ENCODE measurements at regions not wholly inside any gene's neighbourhood (a gene's known extent, or its start where the extent isn't known, plus 50 kb on each side); places are given as distances from the start of the nearest gene placed in this dataset.

DNA sequence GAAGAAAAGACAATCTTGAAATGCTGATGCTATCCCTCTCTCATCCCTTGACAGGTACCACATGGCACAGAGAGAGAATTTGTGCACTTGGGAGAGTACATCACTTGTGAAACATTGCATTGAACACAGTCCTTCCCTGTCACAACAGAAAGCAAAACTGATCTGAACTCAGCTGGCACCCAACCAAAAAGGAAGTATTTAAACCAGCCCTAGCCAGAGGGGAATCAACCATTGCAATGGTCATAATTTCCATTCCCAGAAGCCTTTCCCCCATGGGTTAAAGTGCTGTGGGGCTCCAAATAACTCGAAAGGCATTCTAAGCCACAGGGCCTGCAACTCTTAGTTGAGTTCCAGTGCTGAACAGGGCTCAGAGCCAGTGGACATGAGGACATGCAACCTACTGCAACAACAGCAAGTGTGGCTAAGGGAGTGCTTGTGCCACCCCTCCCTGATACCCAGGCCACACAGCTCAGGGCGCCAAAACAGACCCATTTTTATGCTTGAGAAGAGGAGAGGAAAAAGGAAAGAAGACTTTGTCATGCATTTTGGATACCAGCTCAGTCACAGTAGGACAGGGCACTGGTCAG lies 530.8 kb upstream of the BCHE start:
- H3K79me2 ChIP-seq (ENCODE audit: insufficient read depth) = no peaks in the 10 kb centered on the region
- H2AFZ ChIP-seq = no peak overlapping the region
- TF ChIP-seq EZH2phosphoT487 (IDR thresholded peaks at IDR 0.05; ENCODE audit: insufficient read depth, low read depth) = no peak
- no peak for TF ChIP-seq EZH2 (IDR thresholded peaks at IDR 0.05; ENCODE audit: insufficient read depth, poor library complexity, severe bottlenecking)
- no peaks in the 10 kb centered on the region for H3K4me1 ChIP-seq (ENCODE audit: insufficient read depth)
- in situ Hi-C loops (cut with MboI) = no loop called here
- H3K9me3 ChIP-seq (ENCODE audit: low read depth) = no peaks in the 10 kb centered on the region
- DNase-seq = no peak
- WGBS, 2 experiments (ENCODE audit: low coverage in 1 of 2, low lambda C conversion rate in 2 of 2, missing lambda C conversion rate in 2 of 2) = 0% methylated on average over 1 to 2 of the region's 2 CpGs
- no peaks in the 10 kb centered on the region for H3K27me3 ChIP-seq (replicated peaks; ENCODE audit: insufficient read depth)
- no peak overlapping the region for H3K9ac ChIP-seq
- no peaks in the 10 kb centered on the region for H3K9me2 ChIP-seq (ENCODE audit: insufficient read depth)
- no peaks in the 10 kb centered on the region for H4K20me1 ChIP-seq (ENCODE audit: insufficient read depth)
- no peak overlapping the region for H3K27ac ChIP-seq
- no peak overlapping the region for H3K4me2 ChIP-seq (ENCODE audit: unreplicated experiment)
- H3F3A ChIP-seq (ENCODE audit: insufficient read depth) = no peaks in the 10 kb centered on the region
- no peak overlapping the region for H3K4me3 ChIP-seq
- H3K36me3 ChIP-seq (ENCODE audit: low read depth) = no peaks in the 10 kb centered on the region

DNA sequence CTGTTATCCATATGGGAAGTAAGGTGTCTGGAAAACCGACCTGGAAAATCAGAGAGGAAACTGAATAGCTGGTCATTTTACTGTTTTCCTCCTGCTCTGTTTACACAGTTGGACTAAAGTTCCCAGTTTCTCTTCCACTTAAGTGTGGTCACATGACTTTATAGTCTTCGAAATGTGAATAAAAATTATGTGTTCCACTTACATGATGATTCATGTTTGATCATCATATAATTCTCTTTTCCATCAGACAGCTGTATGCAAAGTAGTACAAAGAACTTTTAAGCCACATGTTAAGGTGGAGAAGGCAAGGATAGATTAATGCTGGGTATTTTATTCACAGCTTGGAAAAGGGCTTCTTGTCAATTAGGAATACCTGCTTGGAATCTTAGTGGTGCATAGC lies 525.5 kb upstream of the BCHE start:
- H3F3A ChIP-seq (ENCODE audit: insufficient read depth) = no peaks in the 10 kb centered on the region
- H3K36me3 ChIP-seq (ENCODE audit: low read depth) = no peaks in the 10 kb centered on the region
- no peaks in the 10 kb centered on the region for H4K20me1 ChIP-seq (ENCODE audit: insufficient read depth)
- no peak overlapping the region for H2AFZ ChIP-seq
- no peaks in the 10 kb centered on the region for H3K79me2 ChIP-seq (ENCODE audit: insufficient read depth)
- H3K9me2 ChIP-seq (ENCODE audit: insufficient read depth) = no peaks in the 10 kb centered on the region
- H3K27me3 ChIP-seq (replicated peaks; ENCODE audit: insufficient read depth) = no peaks in the 10 kb centered on the region
- in situ Hi-C loops (cut with MboI) = no loop called here
- no peaks in the 10 kb centered on the region for H3K4me1 ChIP-seq (ENCODE audit: insufficient read depth)
- no peak overlapping the region for H3K9ac ChIP-seq
- WGBS, 2 experiments (ENCODE audit: low coverage in 1 of 2, low lambda C conversion rate in 2 of 2, missing lambda C conversion rate in 2 of 2) = 7 to 8% methylated on average over 2 of the region's 2 CpGs
- H3K4me2 ChIP-seq (ENCODE audit: unreplicated experiment) = no peak overlapping the region
- no peaks in the 10 kb centered on the region for H3K9me3 ChIP-seq (ENCODE audit: low read depth)
- no peak for DNase-seq
- no peak for TF ChIP-seq EZH2 (IDR thresholded peaks at IDR 0.05; ENCODE audit: insufficient read depth, poor library complexity, severe bottlenecking)
- no peak for TF ChIP-seq EZH2phosphoT487 (IDR thresholded peaks at IDR 0.05; ENCODE audit: insufficient read depth, low read depth)
- no peak overlapping the region for H3K27ac ChIP-seq
- no peak overlapping the region for H3K4me3 ChIP-seq

DNA sequence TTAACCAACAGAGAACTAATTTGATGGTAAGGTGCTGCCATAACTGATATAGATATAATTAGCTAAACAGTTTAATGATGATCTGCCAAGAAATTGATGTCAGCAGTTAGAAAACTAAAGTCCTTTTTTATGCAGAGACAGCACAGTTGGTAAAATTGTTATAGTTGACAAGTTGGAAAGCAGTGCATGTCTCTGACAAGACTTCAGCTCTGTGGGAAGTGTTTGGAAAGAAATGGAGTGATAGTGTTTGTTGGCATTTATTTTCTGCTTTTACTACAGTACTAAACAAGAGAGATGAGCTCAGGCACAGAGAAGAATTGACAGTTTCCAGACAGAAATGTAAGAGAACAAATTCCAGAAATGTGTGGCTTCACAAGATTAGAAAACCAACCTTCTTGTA lies 523.5 kb upstream of the BCHE start:
- H3K9me3 ChIP-seq (ENCODE audit: low read depth) = no peaks in the 10 kb centered on the region
- no peak overlapping the region for H2AFZ ChIP-seq
- no peaks in the 10 kb centered on the region for H3K79me2 ChIP-seq (ENCODE audit: insufficient read depth)
- no peak overlapping the region for H3K4me3 ChIP-seq
- H3K27ac ChIP-seq = no peak overlapping the region
- H3K9ac ChIP-seq = no peak overlapping the region
- no peaks in the 10 kb centered on the region for H4K20me1 ChIP-seq (ENCODE audit: insufficient read depth)
- no peak overlapping the region for H3K4me2 ChIP-seq (ENCODE audit: unreplicated experiment)
- DNase-seq = no peak
- no peaks in the 10 kb centered on the region for H3K4me1 ChIP-seq (ENCODE audit: insufficient read depth)
- H3K9me2 ChIP-seq (ENCODE audit: insufficient read depth) = no peaks in the 10 kb centered on the region
- no peaks in the 10 kb centered on the region for H3F3A ChIP-seq (ENCODE audit: insufficient read depth)
- in situ Hi-C loops (cut with MboI) = no loop called here
- no peaks in the 10 kb centered on the region for H3K36me3 ChIP-seq (ENCODE audit: low read depth)
- no peaks in the 10 kb centered on the region for H3K27me3 ChIP-seq (replicated peaks; ENCODE audit: insufficient read depth)
- TF ChIP-seq EZH2 (IDR thresholded peaks at IDR 0.05; ENCODE audit: insufficient read depth, poor library complexity, severe bottlenecking) (no peak), EZH2phosphoT487 (IDR thresholded peaks at IDR 0.05; ENCODE audit: insufficient read depth, low read depth) (no peak)

- no peak for TF ChIP-seq EZH2phosphoT487 (IDR thresholded peaks at IDR 0.05; ENCODE audit: insufficient read depth, low read depth)
- TF ChIP-seq EZH2 (IDR thresholded peaks at IDR 0.05; ENCODE audit: insufficient read depth, poor library complexity, severe bottlenecking) = no peak
- WGBS, 2 experiments (ENCODE audit: low coverage in 1 of 2, low lambda C conversion rate in 2 of 2, missing lambda C conversion rate in 2 of 2) = 4% methylated on average over 1 of the region's 1 CpG
- no peaks in the 10 kb centered on the region for H4K20me1 ChIP-seq (ENCODE audit: insufficient read depth)
- no peaks in the 10 kb centered on the region for H3K79me2 ChIP-seq (ENCODE audit: insufficient read depth)
- no peak overlapping the region for H3K4me3 ChIP-seq
- H3K9me2 ChIP-seq (ENCODE audit: insufficient read depth) = no peaks in the 10 kb centered on the region
- H3K27me3 ChIP-seq (replicated peaks; ENCODE audit: insufficient read depth) = no peaks in the 10 kb centered on the region
- no peaks in the 10 kb centered on the region for H3F3A ChIP-seq (ENCODE audit: insufficient read depth)
- H3K9ac ChIP-seq = no peak overlapping the region
- H3K9me3 ChIP-seq (ENCODE audit: low read depth) = peaks cover 2% of the 10 kb centered on the region
- no peak overlapping the region for H3K4me2 ChIP-seq (ENCODE audit: unreplicated experiment)
- no peak overlapping the region for H3K27ac ChIP-seq
- DNase-seq = no peak
- no peaks in the 10 kb centered on the region for H3K4me1 ChIP-seq (ENCODE audit: insufficient read depth)
- in situ Hi-C loops (cut with MboI) = no loop called here
- no peaks in the 10 kb centered on the region for H3K36me3 ChIP-seq (ENCODE audit: low read depth)
- no peak overlapping the region for H2AFZ ChIP-seq
These were observed 514.2 kb upstream of the BCHE start for GRCh38 chr3:166351461-166351860.

GRCh38 chr3:166340604-166341266 lies 503.5 kb upstream of the BCHE start:
- H3K4me3 ChIP-seq = no peak overlapping the region
- H3K27me3 ChIP-seq (replicated peaks; ENCODE audit: insufficient read depth) = no peaks in the 10 kb centered on the region
- no peak for DNase-seq
- no peaks in the 10 kb centered on the region for H4K20me1 ChIP-seq (ENCODE audit: insufficient read depth)
- H3K9me3 ChIP-seq (ENCODE audit: low read depth) = no peaks in the 10 kb centered on the region
- H3K9ac ChIP-seq = no peak overlapping the region
- no peak overlapping the region for H3K27ac ChIP-seq
- TF ChIP-seq EZH2 (IDR thresholded peaks at IDR 0.05; ENCODE audit: insufficient read depth, poor library complexity, severe bottlenecking) (no peak), EZH2phosphoT487 (IDR thresholded peaks at IDR 0.05; ENCODE audit: insufficient read depth, low read depth) (no peak)
- no peak overlapping the region for H2AFZ ChIP-seq
- H3K79me2 ChIP-seq (ENCODE audit: insufficient read depth) = no peaks in the 10 kb centered on the region
- no peaks in the 10 kb centered on the region for H3K36me3 ChIP-seq (ENCODE audit: low read depth)
- no peaks in the 10 kb centered on the region for H3K9me2 ChIP-seq (ENCODE audit: insufficient read depth)
- no peak overlapping the region for H3K4me2 ChIP-seq (ENCODE audit: unreplicated experiment)
- H3K4me1 ChIP-seq (ENCODE audit: insufficient read depth) = no peaks in the 10 kb centered on the region
- no peaks in the 10 kb centered on the region for H3F3A ChIP-seq (ENCODE audit: insufficient read depth)
- in situ Hi-C loops (cut with MboI) = no loop called here
